ENCODE measurements at regions not wholly inside any gene's neighbourhood (a gene's known extent, or its start where the extent isn't known, plus 50 kb on each side); places are given as distances from the start of the nearest gene placed in this dataset.

DNA sequence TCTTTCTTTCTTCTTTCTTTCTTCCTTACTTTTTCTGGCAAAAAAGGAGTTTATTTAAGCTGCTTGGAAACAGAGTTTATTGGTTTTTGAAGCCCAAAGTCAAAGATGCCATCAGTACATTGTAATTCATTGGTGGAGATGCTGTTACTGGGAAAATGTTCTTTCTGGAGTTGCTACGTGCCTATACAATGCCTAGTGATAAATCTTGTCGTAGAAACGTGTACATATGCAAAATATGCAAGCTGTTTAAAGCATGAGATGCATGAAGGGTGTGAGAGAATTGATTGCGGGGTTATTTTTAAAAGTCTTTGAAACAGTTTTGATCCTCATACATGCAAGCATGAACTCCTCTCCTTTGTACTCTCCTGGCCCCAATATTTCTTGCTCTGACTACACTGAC is 1060.6 kb upstream of the NCAM2 start:
- TF ChIP-seq PKNOX1 (IDR thresholded peaks at IDR 0.05) (no peak), FOXK2 (IDR thresholded peaks at IDR 0.05) (no peak), TARDBP (IDR thresholded peaks at IDR 0.05) (no peak)

Measured in HEK293T (cell line).